ENCODE measurements at regions not wholly inside any gene's neighbourhood (a gene's known extent, or its start where the extent isn't known, plus 50 kb on each side); places are given as distances from the start of the nearest gene placed in this dataset.
"Not testable (repeated sequence)": the region's sequence is repeated elsewhere in the genome, so short reads cannot be mapped to it uniquely, and the experiment has no call there.

GRCh38 chr18:14221689-14222088, 89.5 kb upstream of the ZNF519 start:
- DNase-seq (ENCODE audit: low spot score) = peak; percentile 2
- TF ChIP-seq CTCF (IDR thresholded peaks at IDR 0.05; ENCODE audit: extremely low read depth, missing control alignments) = no peak

- not testable (repeated sequence) for DNase-seq (ENCODE audit: low spot score)
These were observed 83.7 kb upstream of the ZNF519 start for GRCh38 chr18:14215952-14216351.

- not testable (repeated sequence) for DNase-seq (ENCODE audit: low spot score)
These were observed 71.2 kb upstream of the ZNF519 start for GRCh38 chr18:14203424-14203823.

- DNase-seq (ENCODE audit: low spot score) = not testable (repeated sequence)
These were observed 58.7 kb upstream of the ZNF519 start for GRCh38 chr18:14190776-14191442.

GRCh38 chr18:14189858-14190257, 57.6 kb upstream of the ZNF519 start:
- TF ChIP-seq CTCF (IDR thresholded peaks at IDR 0.05; ENCODE audit: extremely low read depth, missing control alignments) = no peak
- DNase-seq (ENCODE audit: low spot score) = no peak

GRCh38 chr18:14188751-14189406, 56.6 kb upstream of the ZNF519 start:
- not testable (repeated sequence) for DNase-seq (ENCODE audit: low spot score)

All from GM20000 (cell line).